ENCODE measurements at regions not wholly inside any gene's neighbourhood (a gene's known extent, or its start where the extent isn't known, plus 50 kb on each side); places are given as distances from the start of the nearest gene placed in this dataset.

- intact Hi-C loops (cut with DNase I): no loop called here
- TF ChIP-seq CTCF (IDR thresholded peaks at IDR 0.05): no peak
- H3K4me3 ChIP-seq: no peak overlapping the region
- no peaks in the 10 kb centered on the region for H3K4me1 ChIP-seq
- no peak for DNase-seq (ENCODE audit: low spot score in 2 of 2)
- no peaks in the 10 kb centered on the region for H3K9me3 ChIP-seq
- no peaks in the 10 kb centered on the region for H3K36me3 ChIP-seq
- no peak overlapping the region for H3K27ac ChIP-seq
- H3K27me3 ChIP-seq: no peaks in the 10 kb centered on the region
Measured at GRCh38 chrX:125791787-125792186, 374.3 kb downstream of the DCAF12L2 start.

- no peak for TF ChIP-seq CTCF (IDR thresholded peaks at IDR 0.05)
- Histone ChIP-seq H3K27ac (no peak overlapping the region), H3K36me3 (no peaks in the 10 kb centered on the region), H3K27me3 (no peaks in the 10 kb centered on the region), H3K9me3 (no peaks in the 10 kb centered on the region), H3K4me1 (no peaks in the 10 kb centered on the region), H3K4me3 (no peak overlapping the region)
- DNase-seq (ENCODE audit: low spot score in 2 of 2): no peak
- intact Hi-C loops (cut with DNase I): no loop called here
Measured at GRCh38 chrX:125810856-125811255, 355.2 kb downstream of the DCAF12L2 start.

GRCh38 chrX:125826080-125826479 lies 340.0 kb downstream of the DCAF12L2 start:
- no peak for DNase-seq (ENCODE audit: low spot score in 2 of 2)
- Histone ChIP-seq H3K4me1 (no peaks in the 10 kb centered on the region), H3K27ac (no peak overlapping the region), H3K27me3 (no peaks in the 10 kb centered on the region), H3K4me3 (no peak overlapping the region), H3K9me3 (no peaks in the 10 kb centered on the region), H3K36me3 (no peaks in the 10 kb centered on the region)
- intact Hi-C loops (cut with DNase I): no loop called here
- no peak for TF ChIP-seq CTCF (IDR thresholded peaks at IDR 0.05)

GRCh38 chrX:125826774-125827451 lies 339.2 kb downstream of the DCAF12L2 start:
- no peaks in the 10 kb centered on the region for H3K27me3 ChIP-seq

GRCh38 chrX:125846271-125846670 lies 319.8 kb downstream of the DCAF12L2 start:
- no peak for TF ChIP-seq CTCF (IDR thresholded peaks at IDR 0.05)
- Histone ChIP-seq H3K36me3 (no peaks in the 10 kb centered on the region), H3K4me3 (no peak overlapping the region), H3K27me3 (no peaks in the 10 kb centered on the region), H3K27ac (no peak overlapping the region), H3K9me3 (no peaks in the 10 kb centered on the region), H3K4me1 (no peaks in the 10 kb centered on the region)
- DNase-seq (ENCODE audit: low spot score in 2 of 2): no peak
- intact Hi-C loops (cut with DNase I): no loop called here

More at GRCh38 chrX:125826774-125827451, 339.2 kb downstream of the DCAF12L2 start:
- H3K4me1 ChIP-seq: no peaks in the 10 kb centered on the region
- H3K36me3 ChIP-seq: no peaks in the 10 kb centered on the region
- DNase-seq (ENCODE audit: low spot score in 2 of 2): no peak
- H3K27ac ChIP-seq: no peak overlapping the region
- intact Hi-C loops (cut with DNase I): no loop called here
- H3K4me3 ChIP-seq: no peak overlapping the region
- H3K9me3 ChIP-seq: no peaks in the 10 kb centered on the region
- TF ChIP-seq CTCF (IDR thresholded peaks at IDR 0.05): no peak

- no peaks in the 10 kb centered on the region for H3K9me3 ChIP-seq
- no peak overlapping the region for H3K27ac ChIP-seq
- no peaks in the 10 kb centered on the region for H3K36me3 ChIP-seq
- no peak for TF ChIP-seq CTCF (IDR thresholded peaks at IDR 0.05)
- no peaks in the 10 kb centered on the region for H3K4me1 ChIP-seq
- DNase-seq (ENCODE audit: low spot score in 2 of 2): no peak
- H3K4me3 ChIP-seq: no peak overlapping the region
- H3K27me3 ChIP-seq: no peaks in the 10 kb centered on the region
- intact Hi-C loops (cut with DNase I): no loop called here
Measured at GRCh38 chrX:125850693-125851092, 315.4 kb downstream of the DCAF12L2 start.

All from ascending aorta (tissue), 2 donors.